Body of pancreas (tissue), 4 donors: ENCODE measurements at regions not wholly inside any gene's neighbourhood (a gene's known extent, or its start where the extent isn't known, plus 50 kb on each side); places are given as distances from the start of the nearest gene placed in this dataset.

Experiments
- CTCF ChIP-seq, 7 experiments: fragments of 450-650 bp in 4 of 7; fragments of 200-600 bp in 3 of 7; sonication (generic) in 3 of 7; IDR thresholded peaks; one replicate each; pipeline ENCODE4 v1.5.1; 2016 to 2019; ENCODE audit warnings: antibody characterized with exemption in 7 of 7
- POLR2A ChIP-seq, 3 donors: fragments of 450-650 bp; IDR thresholded peaks; one replicate each; pipeline ENCODE4 v1.6.1; 2016; ENCODE audit warnings: antibody characterized with exemption in 3 of 3, mild to moderate bottlenecking in 2 of 3

- no peak for TF ChIP-seq CTCF (IDR thresholded peaks at IDR 0.05)
- no peak for TF ChIP-seq POLR2A (IDR thresholded peaks at IDR 0.05)
Observed at GRCh38 chr16:86288716-86289294, 221.5 kb upstream of the FOXF1 start.
